A673 (cell line): ENCODE measurements at regions not wholly inside any gene's neighbourhood (a gene's known extent, or its start where the extent isn't known, plus 50 kb on each side); places are given as distances from the start of the nearest gene placed in this dataset.

Experiments used
- EZH2 ChIP-seq: fragments of 200-600 bp; sonication (generic); IDR thresholded peaks from 2 replicates; pipeline ENCODE4 v1.6.1; 2017; ENCODE audit warnings: borderline replicate concordance, low read depth, mild to moderate bottlenecking, mixed read lengths, antibody characterized with exemption, low read length; ENCODE audit not compliant: poor library complexity, severe bottlenecking
- TF ChIP-seq, protein P1 (sequence below): fragments of 300-800, 200-600 bp; sonication (generic); conservative IDR thresholded peaks from 2 replicates; pipeline ENCODE4 v1.5.1; 2017; ENCODE audit warnings: low read depth, mild to moderate bottlenecking, antibody characterized with exemption, low read length, moderate library complexity, mixed read lengths

DNA sequence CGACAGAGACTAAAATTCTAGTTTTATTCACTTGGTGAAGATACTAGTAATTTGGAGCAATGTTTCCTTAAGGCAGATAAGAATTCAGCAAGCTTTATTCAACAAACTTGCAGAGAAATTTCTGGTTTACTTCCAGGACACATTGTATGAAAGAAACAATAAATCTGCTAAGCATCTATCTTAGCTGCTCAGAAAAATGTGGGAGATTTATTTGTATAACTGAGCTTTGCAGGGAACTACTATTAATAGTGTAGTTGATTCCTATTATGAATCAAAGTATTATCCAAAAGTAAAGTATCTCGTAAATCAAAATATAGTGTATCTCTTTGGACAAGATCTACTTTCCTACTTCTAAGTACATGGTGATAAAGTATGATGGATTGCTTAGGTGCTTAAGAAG lies 239.4 kb upstream of the TMTC1 start:
- TF ChIP-seq, protein P1, sequence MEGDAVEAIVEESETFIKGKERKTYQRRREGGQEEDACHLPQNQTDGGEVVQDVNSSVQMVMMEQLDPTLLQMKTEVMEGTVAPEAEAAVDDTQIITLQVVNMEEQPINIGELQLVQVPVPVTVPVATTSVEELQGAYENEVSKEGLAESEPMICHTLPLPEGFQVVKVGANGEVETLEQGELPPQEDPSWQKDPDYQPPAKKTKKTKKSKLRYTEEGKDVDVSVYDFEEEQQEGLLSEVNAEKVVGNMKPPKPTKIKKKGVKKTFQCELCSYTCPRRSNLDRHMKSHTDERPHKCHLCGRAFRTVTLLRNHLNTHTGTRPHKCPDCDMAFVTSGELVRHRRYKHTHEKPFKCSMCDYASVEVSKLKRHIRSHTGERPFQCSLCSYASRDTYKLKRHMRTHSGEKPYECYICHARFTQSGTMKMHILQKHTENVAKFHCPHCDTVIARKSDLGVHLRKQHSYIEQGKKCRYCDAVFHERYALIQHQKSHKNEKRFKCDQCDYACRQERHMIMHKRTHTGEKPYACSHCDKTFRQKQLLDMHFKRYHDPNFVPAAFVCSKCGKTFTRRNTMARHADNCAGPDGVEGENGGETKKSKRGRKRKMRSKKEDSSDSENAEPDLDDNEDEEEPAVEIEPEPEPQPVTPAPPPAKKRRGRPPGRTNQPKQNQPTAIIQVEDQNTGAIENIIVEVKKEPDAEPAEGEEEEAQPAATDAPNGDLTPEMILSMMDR: no peak
- no peak for TF ChIP-seq EZH2
